HepG2 (cell line): ENCODE measurements at regions not wholly inside any gene's neighbourhood (a gene's known extent, or its start where the extent isn't known, plus 50 kb on each side); places are given as distances from the start of the nearest gene placed in this dataset.

ENCODE experiments used
- DNMT1 ChIP-seq: sonication (generic); formaldehyde crosslinking; IDR thresholded peaks from 2 replicates; pipeline ENCODE4 v1.5.1; 2020; ENCODE audit warnings: mild to moderate bottlenecking, missing genetic modification reagents
- EP300 ChIP-seq, 3 experiments: sonication (generic) in 1 of 3; formaldehyde crosslinking in 1 of 3; IDR thresholded peaks; 2 replicates each; pipeline versions ENCODE4 v1.5.1 to v1.6.1; 2011 to 2020; ENCODE audit warnings: low read depth in 2 of 3, low read length in 2 of 3, borderline replicate concordance in 1 of 3, improper control_type of control experiment in 1 of 3, mild to moderate bottlenecking in 1 of 3, missing genetic modification reagents in 1 of 3, moderate library complexity in 1 of 3
- POLR2A ChIP-seq, 2 experiments: IDR thresholded peaks; 2 replicates each; pipeline ENCODE4 v1.6.1; 2011; ENCODE audit warnings: low read depth in 2 of 2, low read length in 2 of 2, mild to moderate bottlenecking in 1 of 2, moderate library complexity in 1 of 2; ENCODE audit not compliant: insufficient read depth in 1 of 2
- RAD21 ChIP-seq: fragments of 450-650 bp; formaldehyde crosslinking; IDR thresholded peaks from 2 replicates; pipeline ENCODE4 v1.5.0; 2020; ENCODE audit warnings: mild to moderate bottlenecking
- ZNF12 ChIP-seq: sonication (generic); formaldehyde crosslinking; IDR thresholded peaks from 2 replicates; pipeline ENCODE4 v1.5.0; 2020; ENCODE audit warnings: missing genetic modification reagents
- ZNF24 ChIP-seq: fragments of 450-650 bp; IDR thresholded peaks from 2 replicates; pipeline ENCODE4 v1.6.1; 2017; ENCODE audit warnings: antibody characterized with exemption, mild to moderate bottlenecking
- ZNF274 ChIP-seq: sonication (generic); formaldehyde crosslinking; IDR thresholded peaks from 2 replicates; pipeline ENCODE4 v1.5.1; 2020; ENCODE audit warnings: mild to moderate bottlenecking, missing genetic modification reagents
- TF ChIP-seq, protein P1 (sequence below): fragments of 450-650 bp; IDR thresholded peaks from 2 replicates; pipeline ENCODE4 v1.6.1; 2016
- TF ChIP-seq, protein P2 (sequence below): sonication (generic); formaldehyde crosslinking; IDR thresholded peaks from 2 replicates; pipeline ENCODE4 v1.4.0; 2020; ENCODE audit warnings: missing genetic modification reagents, mild to moderate bottlenecking, borderline replicate concordance
- TF ChIP-seq, protein P3 (sequence below): sonication (generic); formaldehyde crosslinking; IDR thresholded peaks from 2 replicates; pipeline ENCODE4 v1.4.0; 2020; ENCODE audit warnings: mild to moderate bottlenecking, missing genetic modification reagents
- TF ChIP-seq, protein P4 (sequence below): sonication (generic); formaldehyde crosslinking; IDR thresholded peaks from 2 replicates; pipeline ENCODE4 v1.4.0; 2020; ENCODE audit warnings: mild to moderate bottlenecking, missing genetic modification reagents
- TF ChIP-seq, protein P5 (sequence below): sonication (generic); formaldehyde crosslinking; IDR thresholded peaks from 2 replicates; pipeline ENCODE4 v1.9.0; 2021; ENCODE audit warnings: missing genetic modification reagents, borderline replicate concordance

DNA sequence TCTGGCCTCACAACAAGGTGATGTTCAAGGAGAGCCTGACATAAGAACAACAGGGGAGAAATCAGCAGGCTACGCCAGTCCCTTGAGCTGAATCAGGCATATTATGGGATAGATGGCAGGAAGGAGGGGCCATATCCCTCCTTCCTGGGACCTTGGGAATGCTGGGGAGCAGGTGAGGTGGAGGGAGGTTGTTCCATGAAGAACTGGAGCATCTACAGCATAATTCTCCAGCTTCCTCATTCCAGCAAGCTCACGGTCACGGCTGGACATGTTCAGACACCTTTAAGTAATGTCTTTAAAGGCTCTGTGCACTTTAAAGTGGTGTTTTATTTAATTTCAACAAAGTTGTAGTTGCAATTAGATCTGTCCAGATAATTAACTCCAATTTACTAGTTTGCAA is 780.5 kb downstream of the TYW1 start:
- TF ChIP-seq, protein P1, sequence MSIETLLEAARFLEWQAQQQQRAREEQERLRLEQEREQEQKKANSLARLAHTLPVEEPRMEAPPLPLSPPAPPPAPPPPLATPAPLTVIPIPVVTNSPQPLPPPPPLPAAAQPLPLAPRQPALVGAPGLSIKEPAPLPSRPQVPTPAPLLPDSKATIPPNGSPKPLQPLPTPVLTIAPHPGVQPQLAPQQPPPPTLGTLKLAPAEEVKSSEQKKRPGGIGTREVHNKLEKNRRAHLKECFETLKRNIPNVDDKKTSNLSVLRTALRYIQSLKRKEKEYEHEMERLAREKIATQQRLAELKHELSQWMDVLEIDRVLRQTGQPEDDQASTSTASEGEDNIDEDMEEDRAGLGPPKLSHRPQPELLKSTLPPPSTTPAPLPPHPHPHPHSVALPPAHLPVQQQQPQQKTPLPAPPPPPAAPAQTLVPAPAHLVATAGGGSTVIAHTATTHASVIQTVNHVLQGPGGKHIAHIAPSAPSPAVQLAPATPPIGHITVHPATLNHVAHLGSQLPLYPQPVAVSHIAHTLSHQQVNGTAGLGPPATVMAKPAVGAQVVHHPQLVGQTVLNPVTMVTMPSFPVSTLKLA, result no peak
- TF ChIP-seq, protein P2, sequence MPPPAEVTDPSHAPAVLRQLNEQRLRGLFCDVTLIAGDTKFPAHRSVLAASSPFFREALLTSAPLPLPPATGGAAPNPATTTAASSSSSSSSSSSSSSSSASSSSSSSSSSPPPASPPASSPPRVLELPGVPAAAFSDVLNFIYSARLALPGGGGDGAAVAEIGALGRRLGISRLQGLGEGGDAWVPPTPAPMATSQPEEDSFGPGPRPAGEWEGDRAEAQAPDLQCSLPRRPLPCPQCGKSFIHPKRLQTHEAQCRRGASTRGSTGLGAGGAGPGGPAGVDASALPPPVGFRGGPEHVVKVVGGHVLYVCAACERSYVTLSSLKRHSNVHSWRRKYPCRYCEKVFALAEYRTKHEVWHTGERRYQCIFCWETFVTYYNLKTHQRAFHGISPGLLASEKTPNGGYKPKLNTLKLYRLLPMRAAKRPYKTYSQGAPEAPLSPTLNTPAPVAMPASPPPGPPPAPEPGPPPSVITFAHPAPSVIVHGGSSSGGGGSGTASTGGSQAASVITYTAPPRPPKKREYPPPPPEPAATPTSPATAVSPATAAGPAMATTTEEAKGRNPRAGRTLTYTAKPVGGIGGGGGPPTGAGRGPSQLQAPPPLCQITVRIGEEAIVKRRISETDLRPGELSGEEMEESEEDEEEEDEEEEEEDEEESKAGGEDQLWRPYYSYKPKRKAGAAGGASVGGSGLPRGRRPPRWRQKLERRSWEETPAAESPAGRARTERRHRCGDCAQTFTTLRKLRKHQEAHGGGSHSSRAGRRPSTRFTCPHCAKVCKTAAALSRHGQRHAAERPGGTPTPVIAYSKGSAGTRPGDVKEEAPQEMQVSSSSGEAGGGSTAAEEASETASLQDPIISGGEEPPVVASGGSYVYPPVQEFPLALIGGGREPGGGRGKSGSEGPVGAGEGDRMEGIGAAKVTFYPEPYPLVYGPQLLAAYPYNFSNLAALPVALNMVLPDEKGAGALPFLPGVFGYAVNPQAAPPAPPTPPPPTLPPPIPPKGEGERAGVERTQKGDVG (CRISPR knock-in tag), result no peak
- TF ChIP-seq ZNF24, result no peak
- TF ChIP-seq DNMT1 (CRISPR knock-in tag), result no peak
- TF ChIP-seq, protein P3, sequence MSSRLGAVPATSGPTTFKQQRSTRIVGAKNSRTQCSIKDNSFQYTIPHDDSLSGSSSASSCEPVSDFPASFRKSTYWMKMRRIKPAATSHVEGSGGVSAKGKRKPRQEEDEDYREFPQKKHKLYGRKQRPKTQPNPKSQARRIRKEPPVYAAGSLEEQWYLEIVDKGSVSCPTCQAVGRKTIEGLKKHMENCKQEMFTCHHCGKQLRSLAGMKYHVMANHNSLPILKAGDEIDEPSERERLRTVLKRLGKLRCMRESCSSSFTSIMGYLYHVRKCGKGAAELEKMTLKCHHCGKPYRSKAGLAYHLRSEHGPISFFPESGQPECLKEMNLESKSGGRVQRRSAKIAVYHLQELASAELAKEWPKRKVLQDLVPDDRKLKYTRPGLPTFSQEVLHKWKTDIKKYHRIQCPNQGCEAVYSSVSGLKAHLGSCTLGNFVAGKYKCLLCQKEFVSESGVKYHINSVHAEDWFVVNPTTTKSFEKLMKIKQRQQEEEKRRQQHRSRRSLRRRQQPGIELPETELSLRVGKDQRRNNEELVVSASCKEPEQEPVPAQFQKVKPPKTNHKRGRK, result no peak
- TF ChIP-seq RAD21, result no peak
- no peak for TF ChIP-seq POLR2A (IDR thresholded peaks at IDR 0.05; ENCODE audit: insufficient read depth in 1 of 2, low read depth in 2 of 2, low read length in 2 of 2)
- TF ChIP-seq ZNF12 (CRISPR knock-in tag), result no peak
- TF ChIP-seq ZNF274 (CRISPR knock-in tag), result no peak
- TF ChIP-seq, protein P4, sequence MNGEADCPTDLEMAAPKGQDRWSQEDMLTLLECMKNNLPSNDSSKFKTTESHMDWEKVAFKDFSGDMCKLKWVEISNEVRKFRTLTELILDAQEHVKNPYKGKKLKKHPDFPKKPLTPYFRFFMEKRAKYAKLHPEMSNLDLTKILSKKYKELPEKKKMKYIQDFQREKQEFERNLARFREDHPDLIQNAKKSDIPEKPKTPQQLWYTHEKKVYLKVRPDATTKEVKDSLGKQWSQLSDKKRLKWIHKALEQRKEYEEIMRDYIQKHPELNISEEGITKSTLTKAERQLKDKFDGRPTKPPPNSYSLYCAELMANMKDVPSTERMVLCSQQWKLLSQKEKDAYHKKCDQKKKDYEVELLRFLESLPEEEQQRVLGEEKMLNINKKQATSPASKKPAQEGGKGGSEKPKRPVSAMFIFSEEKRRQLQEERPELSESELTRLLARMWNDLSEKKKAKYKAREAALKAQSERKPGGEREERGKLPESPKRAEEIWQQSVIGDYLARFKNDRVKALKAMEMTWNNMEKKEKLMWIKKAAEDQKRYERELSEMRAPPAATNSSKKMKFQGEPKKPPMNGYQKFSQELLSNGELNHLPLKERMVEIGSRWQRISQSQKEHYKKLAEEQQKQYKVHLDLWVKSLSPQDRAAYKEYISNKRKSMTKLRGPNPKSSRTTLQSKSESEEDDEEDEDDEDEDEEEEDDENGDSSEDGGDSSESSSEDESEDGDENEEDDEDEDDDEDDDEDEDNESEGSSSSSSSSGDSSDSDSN, result no peak
- TF ChIP-seq, protein P5, sequence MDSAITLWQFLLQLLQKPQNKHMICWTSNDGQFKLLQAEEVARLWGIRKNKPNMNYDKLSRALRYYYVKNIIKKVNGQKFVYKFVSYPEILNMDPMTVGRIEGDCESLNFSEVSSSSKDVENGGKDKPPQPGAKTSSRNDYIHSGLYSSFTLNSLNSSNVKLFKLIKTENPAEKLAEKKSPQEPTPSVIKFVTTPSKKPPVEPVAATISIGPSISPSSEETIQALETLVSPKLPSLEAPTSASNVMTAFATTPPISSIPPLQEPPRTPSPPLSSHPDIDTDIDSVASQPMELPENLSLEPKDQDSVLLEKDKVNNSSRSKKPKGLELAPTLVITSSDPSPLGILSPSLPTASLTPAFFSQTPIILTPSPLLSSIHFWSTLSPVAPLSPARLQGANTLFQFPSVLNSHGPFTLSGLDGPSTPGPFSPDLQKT, result no peak
- TF ChIP-seq EP300 (IDR thresholded peaks at IDR 0.05; ENCODE audit: low read depth in 2 of 2, low read length in 2 of 2), result no peak
- TF ChIP-seq EP300 (CRISPR knock-in tag; IDR thresholded peaks at IDR 0.05; ENCODE audit: borderline replicate concordance), result no peak
